HG02870 (cell line): ENCODE measurements at regions not wholly inside any gene's neighbourhood (a gene's known extent, or its start where the extent isn't known, plus 50 kb on each side); places are given as distances from the start of the nearest gene placed in this dataset.

ENCODE experiments used
- ATAC-seq: cut with Tn5 transposase; IDR thresholded peaks from one replicate; pipeline ENCODE4 v1.9.1; 2021; ENCODE audit warnings: mild to moderate bottlenecking, moderate library complexity; ENCODE audit not compliant: unreplicated experiment

DNA sequence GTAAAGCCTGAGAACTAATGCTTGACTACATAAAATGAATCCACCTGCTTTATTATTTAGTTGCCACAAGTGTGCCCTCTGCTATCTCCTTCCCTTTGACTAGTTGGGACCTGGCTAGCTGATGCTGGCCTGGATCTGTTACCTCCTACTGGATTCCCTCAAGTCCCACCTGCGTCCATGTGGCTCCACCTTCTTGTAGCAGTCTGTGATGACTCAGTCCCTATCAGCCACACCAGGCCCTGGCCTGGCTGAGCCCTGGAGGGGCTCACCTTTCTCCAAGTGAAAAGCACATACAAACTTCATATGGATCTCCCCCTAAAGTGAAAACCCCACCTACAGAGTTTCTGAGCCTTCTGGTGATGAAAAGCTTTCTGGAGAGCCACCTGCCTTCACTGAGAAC lies 611.4 kb downstream of the SEMA5A start:
- ATAC-seq, result no peak

GRCh38 chr5:8940934-8941333 lies 604.9 kb downstream of the SEMA5A start:
- no peak for ATAC-seq

DNA sequence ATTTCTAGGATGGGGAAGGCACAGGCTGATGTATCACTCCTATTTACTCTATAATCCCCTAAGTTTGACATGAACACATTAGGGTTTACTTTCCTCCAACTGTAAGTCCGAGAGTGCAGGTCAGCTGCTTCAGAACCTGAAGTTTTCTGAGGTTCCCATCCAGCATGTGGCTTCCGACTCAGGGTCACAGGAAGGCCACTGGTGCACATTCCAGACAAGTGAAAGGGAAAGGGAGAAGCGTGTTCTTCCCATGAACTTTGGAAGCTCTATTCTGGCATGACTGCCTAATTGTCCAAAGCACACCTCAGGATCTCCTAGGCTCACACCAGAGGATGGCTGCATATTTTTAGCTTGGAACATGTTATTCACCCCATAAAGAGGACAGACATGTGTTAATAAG lies 602.6 kb downstream of the SEMA5A start:
- no peak for ATAC-seq

- ATAC-seq, result no peak
Measured at GRCh38 chr5:8944005-8944404, 601.9 kb downstream of the SEMA5A start.

DNA sequence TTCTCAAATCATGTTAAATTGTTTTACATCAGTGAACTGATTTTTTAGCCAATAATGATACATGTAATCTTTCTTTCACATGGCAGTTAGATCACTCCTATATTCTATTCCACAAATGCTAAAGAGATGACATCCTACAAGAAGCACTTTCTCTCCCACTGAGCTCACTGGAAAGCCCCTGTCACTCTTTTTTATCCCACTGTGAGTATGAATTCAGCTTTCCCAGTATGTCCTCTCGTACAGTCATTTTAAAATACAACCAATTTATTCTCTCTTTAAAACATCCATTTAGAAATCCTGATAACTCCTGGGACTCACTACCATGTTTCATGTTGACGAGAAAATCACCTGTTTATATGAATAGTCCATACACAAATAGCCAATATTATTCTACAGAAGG lies 599.9 kb downstream of the SEMA5A start:
- no peak for ATAC-seq

- peak; percentile 94 for ATAC-seq
Measured at GRCh38 chr5:8949908-8950307, 596.0 kb downstream of the SEMA5A start.

DNA sequence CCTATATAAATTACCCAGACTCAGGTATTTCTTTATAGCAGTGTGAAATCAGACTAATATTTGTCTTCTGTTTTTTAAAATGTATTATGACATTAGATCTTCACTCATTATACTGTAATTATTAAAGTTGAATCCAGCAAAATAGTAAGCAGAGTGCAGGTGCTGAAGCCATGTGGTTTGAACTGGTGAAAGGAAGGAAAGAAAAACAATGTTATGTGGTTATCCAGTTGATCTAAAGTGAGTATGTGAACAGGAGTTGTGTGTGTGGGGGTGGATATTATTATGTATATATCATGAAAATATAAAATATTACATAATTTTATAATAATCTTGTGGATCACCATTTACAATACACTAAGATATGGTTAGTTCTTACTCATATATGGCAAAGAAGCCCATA lies 593.7 kb downstream of the SEMA5A start:
- ATAC-seq, result no peak

- ATAC-seq, result peak; percentile 31
Measured at GRCh38 chr5:8953016-8953415, 592.9 kb downstream of the SEMA5A start.

DNA sequence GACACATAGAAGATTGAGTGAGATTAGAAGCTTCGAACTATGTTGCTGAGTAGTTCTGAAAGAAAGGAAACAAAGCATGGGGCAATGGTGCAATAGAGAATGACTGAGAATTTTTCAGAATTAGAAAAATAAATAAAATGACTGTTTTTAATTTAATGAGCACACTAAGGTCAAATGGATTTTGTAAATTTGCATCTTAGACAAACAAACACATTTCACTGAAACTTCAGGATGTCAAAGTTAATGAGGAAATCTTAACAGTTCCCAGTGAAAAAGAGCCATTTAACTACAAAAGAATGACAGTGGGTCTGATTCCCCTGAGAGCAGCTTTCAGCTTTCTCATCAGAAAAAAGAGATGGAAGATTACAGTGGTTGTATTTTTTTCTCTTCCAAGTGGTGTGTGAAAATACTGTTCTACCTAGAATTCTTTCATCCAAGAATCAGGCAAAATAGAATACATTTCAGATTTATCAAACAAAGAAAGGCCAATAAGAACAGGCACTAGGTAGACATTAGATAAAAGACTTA lies 591.9 kb downstream of the SEMA5A start:
- ATAC-seq, result no peak

- no peak for ATAC-seq
Measured at GRCh38 chr5:8954801-8955200, 591.1 kb downstream of the SEMA5A start.

GRCh38 chr5:8956659-8957058 lies 589.2 kb downstream of the SEMA5A start:
- ATAC-seq, result no peak

GRCh38 chr5:8958602-8959001 lies 587.3 kb downstream of the SEMA5A start:
- ATAC-seq, result no peak

- no peak for ATAC-seq
Measured at GRCh38 chr5:8961219-8961618, 584.7 kb downstream of the SEMA5A start.

GRCh38 chr5:8961956-8962355 lies 583.9 kb downstream of the SEMA5A start:
- no peak for ATAC-seq

GRCh38 chr5:8981016-8981415 lies 564.9 kb downstream of the SEMA5A start:
- no peak for ATAC-seq

- no peak for ATAC-seq
Measured at GRCh38 chr5:8981496-8981895, 564.4 kb downstream of the SEMA5A start.

- ATAC-seq, result no peak
Measured at GRCh38 chr5:8984386-8984785, 561.5 kb downstream of the SEMA5A start.
